ENCODE measurements at regions not wholly inside any gene's neighbourhood (a gene's known extent, or its start where the extent isn't known, plus 50 kb on each side); places are given as distances from the start of the nearest gene placed in this dataset.

DNA sequence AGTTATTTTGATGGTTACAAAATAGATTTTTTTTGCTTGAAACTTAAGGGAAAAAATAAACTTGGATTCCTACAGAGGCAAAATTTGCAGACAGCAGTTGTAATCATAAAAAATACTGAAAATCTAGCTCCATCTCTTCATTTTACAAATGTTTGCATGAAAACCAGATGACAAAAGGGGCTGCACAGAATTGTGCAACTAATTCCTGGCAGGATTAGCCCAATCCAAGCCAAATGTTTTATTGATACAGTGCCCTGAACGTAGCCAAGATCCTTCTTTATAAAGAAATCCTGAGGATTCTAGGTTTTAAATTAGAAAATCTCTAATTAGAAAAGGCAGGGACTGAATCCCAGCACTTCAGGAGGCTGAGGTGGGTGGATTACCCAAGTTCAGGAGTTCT is 356.4 kb upstream of the SEL1L start (continued):
- TF ChIP-seq, protein P1, sequence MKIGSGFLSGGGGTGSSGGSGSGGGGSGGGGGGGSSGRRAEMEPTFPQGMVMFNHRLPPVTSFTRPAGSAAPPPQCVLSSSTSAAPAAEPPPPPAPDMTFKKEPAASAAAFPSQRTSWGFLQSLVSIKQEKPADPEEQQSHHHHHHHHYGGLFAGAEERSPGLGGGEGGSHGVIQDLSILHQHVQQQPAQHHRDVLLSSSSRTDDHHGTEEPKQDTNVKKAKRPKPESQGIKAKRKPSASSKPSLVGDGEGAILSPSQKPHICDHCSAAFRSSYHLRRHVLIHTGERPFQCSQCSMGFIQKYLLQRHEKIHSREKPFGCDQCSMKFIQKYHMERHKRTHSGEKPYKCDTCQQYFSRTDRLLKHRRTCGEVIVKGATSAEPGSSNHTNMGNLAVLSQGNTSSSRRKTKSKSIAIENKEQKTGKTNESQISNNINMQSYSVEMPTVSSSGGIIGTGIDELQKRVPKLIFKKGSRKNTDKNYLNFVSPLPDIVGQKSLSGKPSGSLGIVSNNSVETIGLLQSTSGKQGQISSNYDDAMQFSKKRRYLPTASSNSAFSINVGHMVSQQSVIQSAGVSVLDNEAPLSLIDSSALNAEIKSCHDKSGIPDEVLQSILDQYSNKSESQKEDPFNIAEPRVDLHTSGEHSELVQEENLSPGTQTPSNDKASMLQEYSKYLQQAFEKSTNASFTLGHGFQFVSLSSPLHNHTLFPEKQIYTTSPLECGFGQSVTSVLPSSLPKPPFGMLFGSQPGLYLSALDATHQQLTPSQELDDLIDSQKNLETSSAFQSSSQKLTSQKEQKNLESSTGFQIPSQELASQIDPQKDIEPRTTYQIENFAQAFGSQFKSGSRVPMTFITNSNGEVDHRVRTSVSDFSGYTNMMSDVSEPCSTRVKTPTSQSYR (CRISPR knock-in tag; IDR thresholded peaks at IDR 0.05): no peak

DNA sequence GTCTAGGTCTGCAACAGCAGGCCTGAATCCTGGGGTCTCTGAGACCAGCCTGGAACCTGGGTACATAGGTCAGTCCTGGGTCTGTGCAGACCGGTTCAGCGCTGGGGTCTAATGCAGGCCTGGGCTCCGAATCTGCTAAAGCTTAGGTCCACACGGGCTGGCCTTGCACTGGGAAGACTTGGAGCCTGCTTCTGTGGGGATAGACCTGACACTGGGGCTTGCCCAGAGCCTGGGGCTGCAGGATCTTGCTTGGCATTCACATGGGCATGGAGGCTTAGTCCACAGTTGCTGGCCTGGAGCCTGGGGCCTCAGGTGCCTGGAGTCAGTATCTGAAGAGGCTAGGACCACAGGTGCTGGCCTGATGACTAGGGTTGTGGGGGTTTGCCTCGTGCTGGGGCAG is 369.8 kb upstream of the SEL1L start:
- no peak overlapping the region for H3K27ac Mint-ChIP-seq
- 0 out of 2 replicates have a peak, but pooled peaks cover 3% of the 10 kb centered on the region for H3K4me1 Mint-ChIP-seq
- ChIA-PET POLR2A (no interaction called here), CTCF (no interaction called here)
- H3K4me3 Mint-ChIP-seq: no peak overlapping the region
- no peaks in the 10 kb centered on the region for H3K27me3 Mint-ChIP-seq (ENCODE audit: low read depth)
- ATAC-seq (no peak), DNase-seq (ENCODE audit: low spot score) (no peak)
- H3K9me3 Mint-ChIP-seq: peaks cover 40% of the 10 kb centered on the region
- H3K36me3 Mint-ChIP-seq: peaks cover 29% of the 10 kb centered on the region
- TF ChIP-seq, protein P2, sequence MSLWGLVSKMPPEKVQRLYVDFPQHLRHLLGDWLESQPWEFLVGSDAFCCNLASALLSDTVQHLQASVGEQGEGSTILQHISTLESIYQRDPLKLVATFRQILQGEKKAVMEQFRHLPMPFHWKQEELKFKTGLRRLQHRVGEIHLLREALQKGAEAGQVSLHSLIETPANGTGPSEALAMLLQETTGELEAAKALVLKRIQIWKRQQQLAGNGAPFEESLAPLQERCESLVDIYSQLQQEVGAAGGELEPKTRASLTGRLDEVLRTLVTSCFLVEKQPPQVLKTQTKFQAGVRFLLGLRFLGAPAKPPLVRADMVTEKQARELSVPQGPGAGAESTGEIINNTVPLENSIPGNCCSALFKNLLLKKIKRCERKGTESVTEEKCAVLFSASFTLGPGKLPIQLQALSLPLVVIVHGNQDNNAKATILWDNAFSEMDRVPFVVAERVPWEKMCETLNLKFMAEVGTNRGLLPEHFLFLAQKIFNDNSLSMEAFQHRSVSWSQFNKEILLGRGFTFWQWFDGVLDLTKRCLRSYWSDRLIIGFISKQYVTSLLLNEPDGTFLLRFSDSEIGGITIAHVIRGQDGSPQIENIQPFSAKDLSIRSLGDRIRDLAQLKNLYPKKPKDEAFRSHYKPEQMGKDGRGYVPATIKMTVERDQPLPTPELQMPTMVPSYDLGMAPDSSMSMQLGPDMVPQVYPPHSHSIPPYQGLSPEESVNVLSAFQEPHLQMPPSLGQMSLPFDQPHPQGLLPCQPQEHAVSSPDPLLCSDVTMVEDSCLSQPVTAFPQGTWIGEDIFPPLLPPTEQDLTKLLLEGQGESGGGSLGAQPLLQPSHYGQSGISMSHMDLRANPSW (CRISPR knock-in tag; conservative IDR thresholded peaks at IDR 0.05; ENCODE audit: low read depth): no peak
- TF ChIP-seq JUN (CRISPR knock-in tag; IDR thresholded peaks at IDR 0.05) (no peak), OVOL2 (CRISPR knock-in tag; IDR thresholded peaks at IDR 0.05; ENCODE audit: borderline replicate concordance) (no peak), MXD4 (CRISPR knock-in tag; IDR thresholded peaks at IDR 0.05; ENCODE audit: borderline replicate concordance) (no peak), EMX1 (CRISPR knock-in tag; IDR thresholded peaks at IDR 0.05) (no peak), TEAD4 (CRISPR knock-in tag; IDR thresholded peaks at IDR 0.05) (no peak), MYBL2 (CRISPR knock-in tag; IDR thresholded peaks at IDR 0.05) (no peak), CBFB (CRISPR knock-in tag; IDR thresholded peaks at IDR 0.05; ENCODE audit: low read depth) (no peak), KAT7 (CRISPR knock-in tag; IDR thresholded peaks at IDR 0.05; ENCODE audit: borderline replicate concordance) (no peak), SMAD3 (CRISPR knock-in tag; IDR thresholded peaks at IDR 0.05; ENCODE audit: borderline replicate concordance) (no peak), GTF2I (CRISPR knock-in tag; conservative IDR thresholded peaks at IDR 0.05) (no peak)
- TF ChIP-seq, protein P3, sequence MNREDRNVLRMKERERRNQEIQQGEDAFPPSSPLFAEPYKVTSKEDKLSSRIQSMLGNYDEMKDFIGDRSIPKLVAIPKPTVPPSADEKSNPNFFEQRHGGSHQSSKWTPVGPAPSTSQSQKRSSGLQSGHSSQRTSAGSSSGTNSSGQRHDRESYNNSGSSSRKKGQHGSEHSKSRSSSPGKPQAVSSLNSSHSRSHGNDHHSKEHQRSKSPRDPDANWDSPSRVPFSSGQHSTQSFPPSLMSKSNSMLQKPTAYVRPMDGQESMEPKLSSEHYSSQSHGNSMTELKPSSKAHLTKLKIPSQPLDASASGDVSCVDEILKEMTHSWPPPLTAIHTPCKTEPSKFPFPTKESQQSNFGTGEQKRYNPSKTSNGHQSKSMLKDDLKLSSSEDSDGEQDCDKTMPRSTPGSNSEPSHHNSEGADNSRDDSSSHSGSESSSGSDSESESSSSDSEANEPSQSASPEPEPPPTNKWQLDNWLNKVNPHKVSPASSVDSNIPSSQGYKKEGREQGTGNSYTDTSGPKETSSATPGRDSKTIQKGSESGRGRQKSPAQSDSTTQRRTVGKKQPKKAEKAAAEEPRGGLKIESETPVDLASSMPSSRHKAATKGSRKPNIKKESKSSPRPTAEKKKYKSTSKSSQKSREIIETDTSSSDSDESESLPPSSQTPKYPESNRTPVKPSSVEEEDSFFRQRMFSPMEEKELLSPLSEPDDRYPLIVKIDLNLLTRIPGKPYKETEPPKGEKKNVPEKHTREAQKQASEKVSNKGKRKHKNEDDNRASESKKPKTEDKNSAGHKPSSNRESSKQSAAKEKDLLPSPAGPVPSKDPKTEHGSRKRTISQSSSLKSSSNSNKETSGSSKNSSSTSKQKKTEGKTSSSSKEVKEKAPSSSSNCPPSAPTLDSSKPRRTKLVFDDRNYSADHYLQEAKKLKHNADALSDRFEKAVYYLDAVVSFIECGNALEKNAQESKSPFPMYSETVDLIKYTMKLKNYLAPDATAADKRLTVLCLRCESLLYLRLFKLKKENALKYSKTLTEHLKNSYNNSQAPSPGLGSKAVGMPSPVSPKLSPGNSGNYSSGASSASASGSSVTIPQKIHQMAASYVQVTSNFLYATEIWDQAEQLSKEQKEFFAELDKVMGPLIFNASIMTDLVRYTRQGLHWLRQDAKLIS (CRISPR knock-in tag; IDR thresholded peaks at IDR 0.05; ENCODE audit: borderline replicate concordance): no peak
- TF ChIP-seq, protein P4, sequence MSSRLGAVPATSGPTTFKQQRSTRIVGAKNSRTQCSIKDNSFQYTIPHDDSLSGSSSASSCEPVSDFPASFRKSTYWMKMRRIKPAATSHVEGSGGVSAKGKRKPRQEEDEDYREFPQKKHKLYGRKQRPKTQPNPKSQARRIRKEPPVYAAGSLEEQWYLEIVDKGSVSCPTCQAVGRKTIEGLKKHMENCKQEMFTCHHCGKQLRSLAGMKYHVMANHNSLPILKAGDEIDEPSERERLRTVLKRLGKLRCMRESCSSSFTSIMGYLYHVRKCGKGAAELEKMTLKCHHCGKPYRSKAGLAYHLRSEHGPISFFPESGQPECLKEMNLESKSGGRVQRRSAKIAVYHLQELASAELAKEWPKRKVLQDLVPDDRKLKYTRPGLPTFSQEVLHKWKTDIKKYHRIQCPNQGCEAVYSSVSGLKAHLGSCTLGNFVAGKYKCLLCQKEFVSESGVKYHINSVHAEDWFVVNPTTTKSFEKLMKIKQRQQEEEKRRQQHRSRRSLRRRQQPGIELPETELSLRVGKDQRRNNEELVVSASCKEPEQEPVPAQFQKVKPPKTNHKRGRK (CRISPR knock-in tag; IDR thresholded peaks at IDR 0.05; ENCODE audit: borderline replicate concordance): no peak
- TF ChIP-seq, protein P5, sequence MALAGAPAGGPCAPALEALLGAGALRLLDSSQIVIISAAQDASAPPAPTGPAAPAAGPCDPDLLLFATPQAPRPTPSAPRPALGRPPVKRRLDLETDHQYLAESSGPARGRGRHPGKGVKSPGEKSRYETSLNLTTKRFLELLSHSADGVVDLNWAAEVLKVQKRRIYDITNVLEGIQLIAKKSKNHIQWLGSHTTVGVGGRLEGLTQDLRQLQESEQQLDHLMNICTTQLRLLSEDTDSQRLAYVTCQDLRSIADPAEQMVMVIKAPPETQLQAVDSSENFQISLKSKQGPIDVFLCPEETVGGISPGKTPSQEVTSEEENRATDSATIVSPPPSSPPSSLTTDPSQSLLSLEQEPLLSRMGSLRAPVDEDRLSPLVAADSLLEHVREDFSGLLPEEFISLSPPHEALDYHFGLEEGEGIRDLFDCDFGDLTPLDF (CRISPR knock-in tag; IDR thresholded peaks at IDR 0.05): no peak
- TF ChIP-seq, protein P6, sequence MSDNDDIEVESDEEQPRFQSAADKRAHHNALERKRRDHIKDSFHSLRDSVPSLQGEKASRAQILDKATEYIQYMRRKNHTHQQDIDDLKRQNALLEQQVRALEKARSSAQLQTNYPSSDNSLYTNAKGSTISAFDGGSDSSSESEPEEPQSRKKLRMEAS (CRISPR knock-in tag; IDR thresholded peaks at IDR 0.05): no peak

All from WTC11 (cell line).